ENCODE measurements at regions not wholly inside any gene's neighbourhood (a gene's known extent, or its start where the extent isn't known, plus 50 kb on each side); places are given as distances from the start of the nearest gene placed in this dataset.
"Not testable (repeated sequence)": the region's sequence is repeated elsewhere in the genome, so short reads cannot be mapped to it uniquely, and the experiment has no call there.

DNA sequence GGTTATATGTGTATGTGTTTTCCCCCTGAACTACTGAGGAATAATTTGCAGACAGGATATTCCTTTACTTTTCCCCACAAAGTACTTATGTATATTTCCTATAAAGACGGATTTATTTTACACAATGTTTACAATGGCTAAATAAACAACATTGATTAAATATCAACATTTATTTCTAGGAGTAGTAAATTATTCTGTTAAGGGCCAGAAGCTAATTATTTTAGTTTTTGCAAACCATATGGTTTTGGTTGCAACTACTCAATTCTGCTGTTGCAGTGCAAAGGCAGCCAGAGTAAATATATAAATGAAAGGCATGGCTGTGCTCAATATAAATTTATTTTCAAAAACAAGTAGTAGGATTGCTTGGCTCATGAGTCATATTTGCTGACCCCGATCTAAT is 907.1 kb upstream of the MBL2 start:
- H3K9me3 Mint-ChIP-seq (ENCODE audit: unreplicated experiment): no peaks in the 10 kb centered on the region
- H3K4me1 Mint-ChIP-seq (ENCODE audit: low read depth, unreplicated experiment): no peaks in the 10 kb centered on the region
- DNase-seq: no peak
- no peaks in the 10 kb centered on the region for H3K27me3 Mint-ChIP-seq (ENCODE audit: unreplicated experiment)
- no peaks in the 10 kb centered on the region for H3K36me3 Mint-ChIP-seq (ENCODE audit: unreplicated experiment)
- no peak overlapping the region for H3K4me3 Mint-ChIP-seq (ENCODE audit: unreplicated experiment)
- no peak overlapping the region for H3K27ac Mint-ChIP-seq (ENCODE audit: unreplicated experiment)
- TF ChIP-seq, protein P1, sequence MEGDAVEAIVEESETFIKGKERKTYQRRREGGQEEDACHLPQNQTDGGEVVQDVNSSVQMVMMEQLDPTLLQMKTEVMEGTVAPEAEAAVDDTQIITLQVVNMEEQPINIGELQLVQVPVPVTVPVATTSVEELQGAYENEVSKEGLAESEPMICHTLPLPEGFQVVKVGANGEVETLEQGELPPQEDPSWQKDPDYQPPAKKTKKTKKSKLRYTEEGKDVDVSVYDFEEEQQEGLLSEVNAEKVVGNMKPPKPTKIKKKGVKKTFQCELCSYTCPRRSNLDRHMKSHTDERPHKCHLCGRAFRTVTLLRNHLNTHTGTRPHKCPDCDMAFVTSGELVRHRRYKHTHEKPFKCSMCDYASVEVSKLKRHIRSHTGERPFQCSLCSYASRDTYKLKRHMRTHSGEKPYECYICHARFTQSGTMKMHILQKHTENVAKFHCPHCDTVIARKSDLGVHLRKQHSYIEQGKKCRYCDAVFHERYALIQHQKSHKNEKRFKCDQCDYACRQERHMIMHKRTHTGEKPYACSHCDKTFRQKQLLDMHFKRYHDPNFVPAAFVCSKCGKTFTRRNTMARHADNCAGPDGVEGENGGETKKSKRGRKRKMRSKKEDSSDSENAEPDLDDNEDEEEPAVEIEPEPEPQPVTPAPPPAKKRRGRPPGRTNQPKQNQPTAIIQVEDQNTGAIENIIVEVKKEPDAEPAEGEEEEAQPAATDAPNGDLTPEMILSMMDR (IDR thresholded peaks at IDR 0.05; ENCODE audit: partially characterized antibody, unreplicated experiment): no peak

DNA sequence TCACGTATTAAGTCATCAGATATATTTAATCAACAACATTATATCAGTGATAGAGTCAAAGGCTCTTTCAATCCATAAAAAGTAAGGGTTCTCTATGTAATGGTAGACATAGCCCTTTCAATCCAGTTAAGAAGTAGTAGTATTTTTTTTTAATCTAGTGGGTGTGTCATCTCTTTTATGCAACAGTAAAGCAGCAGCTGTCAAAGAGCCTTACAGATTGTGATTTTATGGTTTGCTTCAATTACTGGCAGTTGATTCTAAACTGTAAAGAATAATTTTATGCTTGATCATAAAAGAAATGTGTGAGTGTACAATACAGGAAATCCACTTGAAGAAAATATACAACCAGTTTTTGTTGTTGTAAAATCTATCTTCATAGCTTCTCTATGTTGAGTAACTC is 902.6 kb upstream of the MBL2 start:
- no peaks in the 10 kb centered on the region for H3K36me3 Mint-ChIP-seq (ENCODE audit: unreplicated experiment)
- no peak overlapping the region for H3K4me3 Mint-ChIP-seq (ENCODE audit: unreplicated experiment)
- no peak overlapping the region for H3K27ac Mint-ChIP-seq (ENCODE audit: unreplicated experiment)
- no peak for DNase-seq
- H3K9me3 Mint-ChIP-seq (ENCODE audit: unreplicated experiment): no peaks in the 10 kb centered on the region
- no peaks in the 10 kb centered on the region for H3K27me3 Mint-ChIP-seq (ENCODE audit: unreplicated experiment)
- H3K4me1 Mint-ChIP-seq (ENCODE audit: low read depth, unreplicated experiment): no peaks in the 10 kb centered on the region
- TF ChIP-seq, protein P1 (IDR thresholded peaks at IDR 0.05; ENCODE audit: partially characterized antibody, unreplicated experiment): no peak

DNA sequence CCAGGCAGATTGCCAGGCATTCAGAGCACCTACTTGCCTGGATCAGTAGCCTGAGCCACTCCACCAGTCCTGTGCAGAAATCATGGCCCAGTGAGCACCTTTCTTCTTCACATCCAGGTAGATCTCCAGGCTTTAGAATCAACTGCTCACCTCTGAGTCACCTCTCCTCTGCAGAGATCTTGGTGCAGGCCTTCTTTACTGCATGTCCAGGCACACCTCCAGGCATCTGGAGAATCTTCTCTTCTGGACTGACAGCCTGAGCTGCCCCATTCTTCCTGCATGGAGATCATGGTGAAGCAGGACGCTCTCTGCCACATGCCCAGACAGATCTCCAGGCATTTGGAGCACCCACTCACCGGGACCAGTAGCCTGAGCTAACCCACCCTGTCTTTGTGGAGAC is 894.5 kb upstream of the MBL2 start:
- no peaks in the 10 kb centered on the region for H3K9me3 Mint-ChIP-seq (ENCODE audit: unreplicated experiment)
- no peak overlapping the region for H3K4me3 Mint-ChIP-seq (ENCODE audit: unreplicated experiment)
- no peak overlapping the region for H3K27ac Mint-ChIP-seq (ENCODE audit: unreplicated experiment)
- H3K27me3 Mint-ChIP-seq (ENCODE audit: unreplicated experiment): no peaks in the 10 kb centered on the region
- DNase-seq: no peak
- TF ChIP-seq, protein P1 (IDR thresholded peaks at IDR 0.05; ENCODE audit: partially characterized antibody, unreplicated experiment): no peak
- H3K4me1 Mint-ChIP-seq (ENCODE audit: low read depth, unreplicated experiment): no peaks in the 10 kb centered on the region
- peaks cover 13% of the 10 kb centered on the region for H3K36me3 Mint-ChIP-seq (ENCODE audit: unreplicated experiment)

DNA sequence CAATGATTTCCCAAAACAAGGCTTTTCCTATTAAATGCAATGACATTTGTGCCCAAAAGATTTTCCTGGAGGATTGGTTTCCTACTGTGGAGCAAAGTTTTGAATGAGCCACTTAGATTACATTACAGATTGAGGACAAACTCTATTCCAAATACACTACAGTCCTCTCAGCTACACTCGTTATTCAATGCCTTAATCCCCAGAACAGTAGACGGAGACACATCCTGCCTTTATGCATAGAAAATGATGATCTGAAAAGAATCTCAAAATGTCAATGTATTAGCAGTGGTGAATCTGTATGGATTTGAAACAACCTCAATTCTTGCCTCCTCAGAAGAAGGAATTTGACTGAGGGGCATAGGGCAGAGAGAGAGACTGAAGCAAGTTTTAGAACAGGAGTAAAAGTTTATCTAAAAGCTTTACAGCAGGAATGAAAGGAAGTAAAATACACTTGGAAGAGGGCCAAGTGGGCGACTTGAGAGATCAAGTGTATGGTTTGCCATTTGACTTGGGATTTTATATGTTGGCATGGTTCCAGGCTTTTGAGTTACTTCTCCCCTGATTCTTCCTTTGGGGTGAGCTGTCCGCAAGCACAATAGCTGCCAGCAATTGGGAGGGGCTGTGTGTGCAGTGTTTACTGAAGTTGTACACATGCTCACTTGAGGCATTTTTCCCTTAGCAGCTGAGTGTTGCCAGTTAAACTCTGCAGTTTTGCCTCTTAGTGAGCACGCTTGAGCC is 891.9 kb upstream of the MBL2 start:
- H3K4me3 Mint-ChIP-seq (ENCODE audit: unreplicated experiment): no peak overlapping the region
- no peaks in the 10 kb centered on the region for H3K4me1 Mint-ChIP-seq (ENCODE audit: low read depth, unreplicated experiment)
- H3K9me3 Mint-ChIP-seq (ENCODE audit: unreplicated experiment): no peaks in the 10 kb centered on the region
- DNase-seq: no peak
- H3K36me3 Mint-ChIP-seq (ENCODE audit: unreplicated experiment): peaks cover 13% of the 10 kb centered on the region
- TF ChIP-seq, protein P1 (IDR thresholded peaks at IDR 0.05; ENCODE audit: partially characterized antibody, unreplicated experiment): no peak
- no peak overlapping the region for H3K27ac Mint-ChIP-seq (ENCODE audit: unreplicated experiment)
- no peaks in the 10 kb centered on the region for H3K27me3 Mint-ChIP-seq (ENCODE audit: unreplicated experiment)

DNA sequence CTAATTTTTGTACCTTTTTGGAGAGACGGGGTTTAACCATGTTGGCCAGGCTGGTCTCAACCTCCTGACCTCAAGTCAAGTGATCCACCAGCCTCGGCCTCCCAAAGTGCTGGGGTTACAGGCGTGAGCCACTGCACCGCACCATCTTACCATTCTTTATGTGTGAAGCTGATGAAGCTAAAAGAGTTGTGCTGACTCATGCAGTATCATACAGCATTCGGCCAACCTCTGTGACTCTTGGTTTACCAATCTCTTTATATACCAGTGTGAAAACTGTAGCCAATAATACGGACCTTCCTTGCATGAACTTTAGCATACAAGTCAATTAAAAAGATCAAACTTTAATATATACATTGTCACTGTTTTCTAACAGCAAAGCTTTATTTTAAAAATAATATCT is 878.2 kb upstream of the MBL2 start:
- H3K27me3 Mint-ChIP-seq (ENCODE audit: unreplicated experiment): no peaks in the 10 kb centered on the region
- no peak overlapping the region for H3K27ac Mint-ChIP-seq (ENCODE audit: unreplicated experiment)
- TF ChIP-seq, protein P1 (IDR thresholded peaks at IDR 0.05; ENCODE audit: partially characterized antibody, unreplicated experiment): no peak
- H3K4me1 Mint-ChIP-seq (ENCODE audit: low read depth, unreplicated experiment): no peaks in the 10 kb centered on the region
- no peaks in the 10 kb centered on the region for H3K36me3 Mint-ChIP-seq (ENCODE audit: unreplicated experiment)
- no peak overlapping the region for H3K4me3 Mint-ChIP-seq (ENCODE audit: unreplicated experiment)
- DNase-seq: no peak
- no peaks in the 10 kb centered on the region for H3K9me3 Mint-ChIP-seq (ENCODE audit: unreplicated experiment)

DNA sequence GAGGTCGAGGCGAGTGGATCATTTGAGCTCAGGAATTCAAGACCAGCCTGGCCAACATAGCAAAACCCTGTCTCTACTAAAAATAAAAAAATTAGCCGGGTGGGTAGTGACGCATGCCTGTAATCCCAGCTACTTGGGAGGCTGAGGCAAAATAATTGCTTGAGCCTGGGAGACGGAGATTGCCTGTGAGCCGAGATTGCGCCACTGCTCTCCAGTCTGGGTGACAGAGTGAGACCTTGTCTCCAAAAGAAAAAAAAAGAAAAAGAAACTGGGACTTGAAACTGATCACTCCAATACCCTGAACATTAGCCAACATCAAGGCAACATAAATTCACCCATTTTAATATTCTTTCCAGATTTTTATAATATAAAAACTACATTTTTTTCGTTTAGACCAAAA is 874.6 kb upstream of the MBL2 start:
- not testable (repeated sequence) for H3K4me1 Mint-ChIP-seq (ENCODE audit: low read depth, unreplicated experiment); DNase-seq; H3K4me3 Mint-ChIP-seq (ENCODE audit: unreplicated experiment); H3K9me3 Mint-ChIP-seq (ENCODE audit: unreplicated experiment); H3K27ac Mint-ChIP-seq (ENCODE audit: unreplicated experiment); H3K36me3 Mint-ChIP-seq (ENCODE audit: unreplicated experiment); H3K27me3 Mint-ChIP-seq (ENCODE audit: unreplicated experiment)
